Osteocyte (in vitro differentiated cells): ENCODE measurements at regions not wholly inside any gene's neighbourhood (a gene's known extent, or its start where the extent isn't known, plus 50 kb on each side); places are given as distances from the start of the nearest gene placed in this dataset.

ENCODE experiments used
- DNase-seq: peaks from one replicate; pipeline ENCODE4 v3.0.0; 2021; ENCODE audit warnings: mixed read lengths; ENCODE audit not compliant: unreplicated experiment; ENCODE audit errors: extremely low spot score
- H3K27ac Mint-ChIP-seq: one replicate; pipeline ENCODE4 v1.8.0; 2021; ENCODE audit warnings: mild to moderate bottlenecking, mixed read lengths; ENCODE audit not compliant: unreplicated experiment
- H3K27me3 Mint-ChIP-seq: one replicate; pipeline ENCODE4 v1.8.0; 2021; ENCODE audit warnings: mixed read lengths; ENCODE audit not compliant: unreplicated experiment
- H3K36me3 Mint-ChIP-seq: one replicate; pipeline ENCODE4 v1.8.0; 2021; ENCODE audit warnings: mixed read lengths; ENCODE audit not compliant: unreplicated experiment
- H3K4me1 Mint-ChIP-seq: one replicate; pipeline ENCODE4 v1.8.0; 2021; ENCODE audit warnings: mixed read lengths; ENCODE audit not compliant: unreplicated experiment
- H3K4me3 Mint-ChIP-seq: one replicate; pipeline ENCODE4 v1.8.0; 2021; ENCODE audit warnings: mild to moderate bottlenecking, moderate library complexity, mixed read lengths; ENCODE audit not compliant: unreplicated experiment
- H3K9me3 Mint-ChIP-seq: one replicate; pipeline ENCODE4 v1.8.0; 2021; ENCODE audit warnings: mixed read lengths; ENCODE audit not compliant: unreplicated experiment
- TF ChIP-seq, protein P1 (sequence below): fragments of 200-600 bp; sonication (generic); IDR thresholded peaks from 2 replicates; pipeline ENCODE4 v1.5.0; 2021; ENCODE audit warnings: antibody characterized with exemption, mild to moderate bottlenecking, moderate library complexity

DNA sequence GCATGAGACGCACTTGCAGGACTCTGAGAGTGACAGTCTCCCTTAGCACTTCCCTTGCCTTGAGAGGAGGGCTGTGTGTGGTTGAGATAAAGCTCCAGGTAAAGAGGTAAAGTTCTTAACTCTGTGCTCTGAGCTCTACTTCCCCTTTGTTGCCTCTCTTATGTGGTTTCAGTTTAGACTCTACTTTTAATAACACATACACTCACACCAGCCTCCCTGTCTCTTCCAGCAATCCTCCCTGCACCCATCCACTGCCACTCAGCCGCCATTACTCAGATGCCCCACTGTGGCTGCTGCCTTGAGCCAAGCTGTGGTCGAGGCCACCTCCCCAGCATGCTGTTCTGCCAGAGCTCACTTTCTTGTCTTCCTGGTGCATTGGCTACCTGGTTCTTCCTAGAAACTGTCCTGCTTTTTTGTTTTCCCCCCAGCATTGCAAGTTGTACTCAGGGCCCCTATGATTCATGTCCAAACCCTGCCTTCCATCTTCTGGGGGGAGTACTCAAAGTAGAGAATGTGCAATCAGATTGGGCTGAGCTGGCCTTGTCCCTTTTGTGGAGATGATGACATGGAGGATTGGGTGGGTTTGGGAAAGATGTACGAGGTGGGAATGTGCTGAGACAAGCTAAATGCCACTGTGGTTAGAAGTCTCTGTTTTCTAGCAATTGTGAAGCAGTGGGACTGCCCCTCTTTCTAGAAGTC, 115.5 kb upstream of the PARP11 start:
- no peak for DNase-seq
- H3K27ac Mint-ChIP-seq, result no peak overlapping the region
- H3K9me3 Mint-ChIP-seq, result no peaks in the 10 kb centered on the region
- no peaks in the 10 kb centered on the region for H3K4me1 Mint-ChIP-seq
- no peak overlapping the region for H3K4me3 Mint-ChIP-seq
- H3K36me3 Mint-ChIP-seq, result no peaks in the 10 kb centered on the region
- peaks cover 17% of the 10 kb centered on the region for H3K27me3 Mint-ChIP-seq
- TF ChIP-seq, protein P1, sequence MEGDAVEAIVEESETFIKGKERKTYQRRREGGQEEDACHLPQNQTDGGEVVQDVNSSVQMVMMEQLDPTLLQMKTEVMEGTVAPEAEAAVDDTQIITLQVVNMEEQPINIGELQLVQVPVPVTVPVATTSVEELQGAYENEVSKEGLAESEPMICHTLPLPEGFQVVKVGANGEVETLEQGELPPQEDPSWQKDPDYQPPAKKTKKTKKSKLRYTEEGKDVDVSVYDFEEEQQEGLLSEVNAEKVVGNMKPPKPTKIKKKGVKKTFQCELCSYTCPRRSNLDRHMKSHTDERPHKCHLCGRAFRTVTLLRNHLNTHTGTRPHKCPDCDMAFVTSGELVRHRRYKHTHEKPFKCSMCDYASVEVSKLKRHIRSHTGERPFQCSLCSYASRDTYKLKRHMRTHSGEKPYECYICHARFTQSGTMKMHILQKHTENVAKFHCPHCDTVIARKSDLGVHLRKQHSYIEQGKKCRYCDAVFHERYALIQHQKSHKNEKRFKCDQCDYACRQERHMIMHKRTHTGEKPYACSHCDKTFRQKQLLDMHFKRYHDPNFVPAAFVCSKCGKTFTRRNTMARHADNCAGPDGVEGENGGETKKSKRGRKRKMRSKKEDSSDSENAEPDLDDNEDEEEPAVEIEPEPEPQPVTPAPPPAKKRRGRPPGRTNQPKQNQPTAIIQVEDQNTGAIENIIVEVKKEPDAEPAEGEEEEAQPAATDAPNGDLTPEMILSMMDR, result no peak

DNA sequence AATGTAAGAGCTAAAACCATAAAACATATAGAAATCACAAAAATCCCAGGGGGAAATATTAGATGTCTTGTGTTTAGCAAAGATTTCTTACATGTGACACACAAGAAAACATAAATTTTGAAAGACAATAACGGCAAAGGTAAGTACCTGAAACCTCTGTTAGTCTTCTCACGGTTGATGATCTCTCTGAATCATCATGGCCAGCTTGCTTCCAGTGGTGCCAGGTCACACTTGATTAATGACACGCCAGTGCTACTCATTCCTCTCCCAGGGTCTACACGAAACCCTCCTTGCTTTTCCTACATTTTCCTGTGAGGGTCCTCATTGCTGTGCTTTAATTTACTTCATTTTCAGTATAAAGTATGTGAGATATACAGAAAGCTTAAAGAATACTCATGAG, 114.4 kb upstream of the PARP11 start:
- Mint-ChIP-seq H3K9me3 (peaks cover under 1% of the 10 kb centered on the region), H3K4me1 (no peaks in the 10 kb centered on the region), H3K36me3 (no peaks in the 10 kb centered on the region), H3K27ac (no peak overlapping the region), H3K4me3 (no peak overlapping the region), H3K27me3 (peaks cover 11% of the 10 kb centered on the region)
- TF ChIP-seq, protein P1, result no peak
- no peak for DNase-seq

DNA sequence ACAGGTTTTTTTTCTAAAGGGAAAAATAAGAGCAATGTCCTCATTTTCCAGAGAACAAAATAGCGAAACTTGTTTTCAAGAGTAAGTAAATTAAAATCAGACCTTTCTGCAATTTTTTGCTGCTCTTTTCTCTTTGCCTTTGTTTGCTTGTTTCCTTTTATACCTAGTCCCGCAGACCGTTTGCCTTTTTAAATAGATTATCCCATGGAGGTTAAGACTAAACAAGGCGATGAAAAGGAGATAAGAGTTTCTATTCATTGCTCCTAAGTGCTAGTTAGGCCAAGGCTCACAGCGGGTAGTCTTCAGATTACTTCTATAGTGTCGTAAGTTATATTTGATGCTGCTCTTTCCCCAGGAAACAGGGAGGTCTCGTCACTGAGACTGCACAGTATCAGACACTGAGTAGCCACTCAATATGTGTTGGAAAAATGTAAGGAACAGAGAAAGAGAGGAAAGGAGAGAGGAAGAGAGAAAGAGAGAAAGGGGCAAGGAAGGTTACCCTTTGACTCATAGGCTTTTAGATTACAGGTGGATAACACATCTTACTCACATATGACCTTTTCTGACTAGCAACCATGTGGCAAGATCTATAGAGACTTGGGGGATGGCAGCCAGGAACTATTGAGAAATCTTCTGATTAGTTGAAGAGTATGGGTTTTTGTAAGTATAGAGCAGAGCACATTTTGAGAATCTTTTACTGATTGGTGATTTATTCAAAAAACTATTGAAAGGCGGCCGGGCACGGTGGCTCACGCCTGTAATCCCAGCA, 107.5 kb upstream of the PARP11 start:
- H3K4me1 Mint-ChIP-seq, result no peaks in the 10 kb centered on the region
- peaks cover 13% of the 10 kb centered on the region for H3K9me3 Mint-ChIP-seq
- no peaks in the 10 kb centered on the region for H3K27me3 Mint-ChIP-seq
- DNase-seq, result no peak
- H3K4me3 Mint-ChIP-seq, result no peak overlapping the region
- no peaks in the 10 kb centered on the region for H3K36me3 Mint-ChIP-seq
- TF ChIP-seq, protein P1, result no peak
- H3K27ac Mint-ChIP-seq, result no peak overlapping the region

DNA sequence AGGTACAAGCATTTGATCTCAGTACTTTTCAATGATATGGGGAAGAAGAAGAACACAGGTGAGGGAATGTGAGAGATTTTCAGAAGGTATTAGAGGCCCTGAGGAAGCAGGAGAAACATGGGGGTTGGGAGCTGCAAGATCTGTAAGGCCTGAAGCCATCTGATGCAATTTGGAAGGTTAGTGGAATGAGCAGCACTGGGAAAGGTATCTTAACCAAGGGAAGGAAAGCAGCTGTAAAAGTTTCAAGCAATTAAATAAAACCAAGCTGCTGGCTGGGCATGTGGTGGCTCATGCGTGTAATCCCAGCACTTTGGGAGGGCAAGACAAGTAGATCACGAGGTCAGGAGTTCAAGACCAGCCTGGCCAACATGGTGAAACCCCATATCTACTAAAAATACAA, 104.4 kb upstream of the PARP11 start:
- H3K4me1 Mint-ChIP-seq, result no peaks in the 10 kb centered on the region
- TF ChIP-seq, protein P1, result no peak

DNA sequence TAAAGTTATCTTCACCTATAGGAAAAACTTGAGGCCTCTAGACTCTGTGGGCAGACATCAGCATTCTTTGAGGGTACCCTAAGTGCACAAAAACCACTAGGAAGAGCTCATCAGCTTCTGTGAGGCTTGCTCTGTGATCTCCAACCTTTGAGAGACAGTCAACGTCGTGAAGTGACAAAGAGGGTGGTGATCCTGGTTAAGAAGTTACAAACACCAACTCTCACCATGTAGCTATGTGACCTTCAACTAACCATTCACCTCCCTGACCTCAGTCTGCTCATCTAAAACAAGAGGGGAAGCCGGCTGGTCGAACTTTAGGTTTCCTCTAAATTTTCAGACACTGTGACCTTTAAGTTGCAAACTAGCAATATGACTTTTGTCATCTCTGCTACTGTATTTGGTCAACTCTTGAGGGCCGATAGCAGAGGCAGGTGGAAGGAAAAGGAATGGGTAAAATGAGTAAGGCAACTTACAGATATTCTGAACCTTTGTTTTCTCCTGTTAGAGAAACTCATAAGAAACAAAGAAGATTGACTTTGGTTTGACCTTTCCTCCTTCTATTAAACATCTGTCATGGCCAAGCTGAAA, 103.2 kb upstream of the PARP11 start:
- no peaks in the 10 kb centered on the region for H3K36me3 Mint-ChIP-seq
- no peaks in the 10 kb centered on the region for H3K27me3 Mint-ChIP-seq
- no peak overlapping the region for H3K4me3 Mint-ChIP-seq
- peaks cover 19% of the 10 kb centered on the region for H3K9me3 Mint-ChIP-seq
- DNase-seq, result no peak
- no peaks in the 10 kb centered on the region for H3K4me1 Mint-ChIP-seq
- TF ChIP-seq, protein P1, result no peak
- no peak overlapping the region for H3K27ac Mint-ChIP-seq

More for the DNA sequence above, 104.4 kb upstream of the PARP11 start:
- DNase-seq, result no peak
- peaks cover 18% of the 10 kb centered on the region for H3K9me3 Mint-ChIP-seq
- no peaks in the 10 kb centered on the region for H3K27me3 Mint-ChIP-seq
- no peak overlapping the region for H3K4me3 Mint-ChIP-seq
- no peaks in the 10 kb centered on the region for H3K36me3 Mint-ChIP-seq
- H3K27ac Mint-ChIP-seq, result no peak overlapping the region
